HG03097 (cell line): ENCODE measurements at regions not wholly inside any gene's neighbourhood (a gene's known extent, or its start where the extent isn't known, plus 50 kb on each side); places are given as distances from the start of the nearest gene placed in this dataset.

ENCODE experiments used
- ATAC-seq: cut with Tn5 transposase; IDR thresholded peaks from one replicate; pipeline ENCODE4 v1.9.1; 2021; ENCODE audit not compliant: unreplicated experiment, low FRiP score

DNA sequence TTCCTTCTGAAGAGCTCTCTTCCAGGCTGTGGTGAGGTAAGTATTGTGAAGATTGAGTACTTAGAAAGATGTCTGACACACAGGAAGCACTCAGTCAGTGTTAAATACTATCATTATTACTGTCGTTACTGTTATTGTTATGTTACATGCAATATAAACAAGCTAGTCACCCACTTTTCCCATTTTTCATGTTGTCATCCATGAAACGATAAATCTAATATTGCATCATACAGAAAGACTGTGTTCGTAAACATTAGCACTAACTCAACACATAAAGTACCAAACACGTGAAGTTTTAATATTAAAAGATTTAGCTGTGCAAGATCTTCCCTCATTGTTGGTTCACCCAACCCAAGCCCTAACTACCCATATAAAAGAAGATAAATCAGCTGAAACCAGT lies 109.2 kb upstream of the NRSN1 start:
- ATAC-seq, result no peak

DNA sequence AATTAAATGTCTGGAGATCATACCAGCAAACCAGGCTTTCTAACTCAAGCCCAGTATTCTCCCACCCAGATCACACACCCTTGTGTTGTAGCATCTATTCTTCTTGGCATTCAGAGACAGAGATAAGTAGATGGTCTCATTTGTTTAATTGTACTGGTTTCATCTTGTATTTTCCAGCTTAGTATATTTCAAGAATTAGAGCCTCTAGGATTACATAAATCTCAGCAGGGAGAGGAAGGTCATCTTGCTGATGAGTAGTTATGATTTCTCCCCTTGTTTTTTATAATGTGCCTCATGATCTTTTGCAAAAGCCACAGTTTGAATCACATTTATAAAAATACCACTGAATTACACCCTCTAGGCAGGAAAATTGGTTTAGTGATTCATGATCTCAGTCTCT lies 106.6 kb upstream of the NRSN1 start:
- ATAC-seq, result no peak

DNA sequence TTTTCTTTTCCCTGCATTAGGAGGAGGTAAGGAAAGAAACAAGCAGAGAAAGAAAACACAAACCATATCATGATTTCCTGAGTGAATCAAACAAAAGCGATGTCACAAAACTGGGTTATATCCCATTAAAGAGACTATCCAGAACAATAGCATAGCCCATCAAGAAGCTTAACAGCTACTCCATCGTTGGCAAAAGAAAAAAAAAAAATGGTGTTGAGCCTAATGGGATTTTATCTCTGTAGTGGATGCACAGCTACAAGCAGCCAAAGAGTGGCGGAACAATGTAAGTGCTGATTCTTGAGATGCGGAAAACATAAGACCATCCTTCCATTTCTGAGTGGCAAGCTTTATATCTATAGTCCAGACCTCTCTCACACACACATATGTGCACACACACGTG lies 106.2 kb upstream of the NRSN1 start:
- no peak for ATAC-seq

DNA sequence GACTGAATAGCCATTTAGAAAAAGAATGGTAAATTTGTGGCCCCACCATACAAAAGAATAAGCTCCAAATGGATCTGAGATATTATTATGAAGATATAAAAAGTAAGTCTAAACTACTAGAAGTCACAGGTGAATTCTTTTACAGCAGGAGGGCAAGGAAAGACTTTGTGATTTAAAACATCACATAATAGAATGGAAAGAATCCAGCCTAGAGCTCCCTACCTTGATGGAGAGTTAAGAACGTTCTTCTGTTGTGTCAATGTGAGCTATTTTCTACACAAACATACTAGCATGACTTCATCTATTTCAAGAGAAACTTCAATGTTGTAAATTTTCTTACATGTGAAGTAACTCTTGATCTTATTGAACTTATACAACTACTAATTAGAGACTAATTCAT lies 100.0 kb upstream of the NRSN1 start:
- no peak for ATAC-seq

DNA sequence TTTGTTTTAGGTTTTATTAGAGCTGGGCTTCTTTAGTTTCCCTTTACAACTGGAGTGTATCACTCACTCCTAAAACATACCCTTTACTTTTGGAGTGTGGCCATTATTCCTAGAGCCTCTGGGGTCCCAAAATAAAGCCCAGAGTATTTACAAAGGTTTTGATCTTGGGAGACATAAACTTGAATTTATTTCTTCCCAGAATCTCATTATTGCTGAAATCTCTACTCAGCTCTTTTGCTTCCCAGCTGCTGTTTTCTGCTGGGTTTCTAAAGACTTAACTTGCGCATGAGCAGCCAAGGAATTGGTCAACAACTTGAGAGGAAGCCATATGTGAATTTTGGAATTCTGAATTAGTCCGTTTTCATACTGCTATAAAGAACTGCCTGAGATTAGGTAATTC lies 94.5 kb upstream of the NRSN1 start:
- ATAC-seq, result no peak

DNA sequence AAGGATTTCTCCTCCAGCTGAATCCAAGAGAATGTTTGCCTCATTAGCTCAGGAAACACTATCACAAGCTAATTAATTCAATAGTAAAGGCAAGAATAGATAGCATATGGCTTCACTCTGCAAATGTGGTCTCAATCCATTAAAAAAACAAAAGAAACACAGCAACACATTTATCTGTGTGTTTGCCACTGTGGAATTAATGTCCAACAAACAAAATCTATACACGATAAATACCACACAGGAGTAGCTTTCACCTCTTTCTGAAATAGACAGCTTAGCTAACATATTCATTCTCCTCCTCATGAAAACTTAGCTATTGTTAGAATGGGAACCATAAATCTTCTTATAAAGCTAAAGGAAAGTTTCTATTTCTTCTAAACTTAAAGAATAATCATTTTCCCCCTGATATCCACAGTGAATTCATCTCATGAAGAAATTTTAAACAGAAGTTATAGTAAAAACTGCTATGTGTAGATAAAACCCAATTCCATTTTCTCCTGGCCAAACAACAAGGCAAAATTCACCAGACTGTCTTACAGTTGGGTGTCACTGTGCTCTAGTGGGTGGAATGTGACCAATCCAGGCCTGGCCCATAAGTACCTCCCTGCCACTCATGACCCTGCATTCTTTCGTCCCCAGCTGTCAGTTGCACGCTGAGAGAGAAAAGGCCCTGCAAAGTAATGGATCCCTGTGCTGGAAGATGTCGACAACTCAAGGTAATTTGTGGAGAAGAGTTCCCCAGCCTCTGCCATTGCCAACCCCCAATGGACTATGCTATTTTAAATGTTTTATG lies 92.9 kb upstream of the NRSN1 start:
- no peak for ATAC-seq

DNA sequence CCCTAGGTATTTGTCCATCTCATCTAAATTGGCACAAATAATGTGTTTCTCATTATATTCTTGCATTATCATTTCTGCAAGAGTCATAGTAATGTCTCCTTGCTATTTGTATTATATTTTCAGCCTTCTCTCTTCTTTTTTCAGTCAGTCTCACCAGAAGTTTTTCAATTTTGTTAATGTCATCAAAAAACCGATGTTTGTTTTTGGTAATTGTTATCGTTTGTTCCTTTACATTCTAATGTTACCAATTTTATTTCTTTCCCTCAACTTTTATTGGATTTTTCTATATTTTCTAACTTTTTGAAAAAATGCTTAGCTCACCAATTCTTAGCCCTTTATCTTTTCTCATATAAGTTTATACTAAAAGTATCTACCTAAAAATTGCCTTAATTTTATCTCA lies 82.2 kb upstream of the NRSN1 start:
- ATAC-seq, result no peak

DNA sequence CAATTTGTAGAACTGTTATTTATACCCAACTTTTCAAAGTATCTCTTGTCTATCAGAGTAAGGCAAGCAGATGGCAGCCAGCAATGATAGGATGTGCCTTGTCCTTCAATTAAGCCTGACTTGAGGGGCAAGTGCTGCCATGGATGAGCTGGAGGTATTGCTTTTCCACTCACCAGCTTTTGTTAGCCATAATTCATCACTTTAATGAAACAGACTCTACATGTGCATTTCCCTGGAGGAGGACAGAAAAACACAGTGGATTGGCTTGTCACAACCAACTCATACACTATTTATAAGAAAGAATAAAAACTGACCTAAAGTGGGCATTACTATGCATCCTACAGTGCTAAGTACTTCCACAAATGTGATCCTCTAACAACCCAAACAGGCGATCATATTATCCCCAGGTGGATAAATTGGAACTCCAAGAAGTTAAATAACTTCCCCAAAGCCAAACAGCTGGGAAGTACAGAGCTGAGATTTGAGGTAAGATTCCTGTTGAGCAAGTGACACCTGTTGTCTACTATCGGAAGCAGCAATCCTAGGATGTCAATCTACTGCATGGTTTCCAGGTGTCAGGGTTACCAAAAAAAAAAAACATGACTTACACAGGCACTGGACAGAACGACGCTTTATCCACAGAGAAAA lies 73.9 kb upstream of the NRSN1 start:
- no peak for ATAC-seq

DNA sequence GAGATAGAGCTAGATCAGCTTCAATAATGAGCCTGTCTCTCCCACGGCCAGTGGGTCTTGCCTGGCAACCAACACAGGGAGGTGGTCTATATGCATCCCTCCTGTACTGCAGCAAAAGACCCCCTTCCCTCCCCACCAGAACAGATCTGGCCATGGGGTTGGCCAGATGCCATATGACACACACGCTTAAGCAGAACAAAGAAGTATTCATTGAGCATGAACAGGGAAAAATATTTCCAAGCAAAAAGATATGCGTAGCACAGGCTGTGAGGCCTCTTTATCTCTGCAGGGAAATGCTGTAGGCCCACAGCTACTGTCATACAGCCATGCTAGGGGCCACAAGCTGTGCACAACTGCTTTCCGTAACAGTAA lies 73.4 kb upstream of the NRSN1 start:
- no peak for ATAC-seq

DNA sequence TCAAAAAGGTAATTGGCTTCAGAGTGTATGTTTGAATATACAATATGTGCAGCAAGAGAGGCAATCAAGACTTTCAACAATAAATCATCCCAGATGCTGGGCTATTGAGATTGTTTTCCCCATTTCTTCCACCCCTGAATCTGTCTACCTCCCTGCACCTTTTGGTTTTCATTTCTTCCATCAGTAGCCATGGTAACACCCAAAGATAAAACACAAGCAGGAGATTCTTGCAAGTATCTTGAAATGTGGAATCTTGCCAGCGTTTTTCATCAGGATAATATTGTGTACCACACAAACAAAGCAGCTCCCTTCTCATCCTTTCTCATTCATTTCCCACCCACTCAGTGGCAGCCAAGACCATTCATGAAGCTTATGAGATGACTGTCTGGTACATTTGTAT lies 73.0 kb upstream of the NRSN1 start:
- no peak for ATAC-seq

DNA sequence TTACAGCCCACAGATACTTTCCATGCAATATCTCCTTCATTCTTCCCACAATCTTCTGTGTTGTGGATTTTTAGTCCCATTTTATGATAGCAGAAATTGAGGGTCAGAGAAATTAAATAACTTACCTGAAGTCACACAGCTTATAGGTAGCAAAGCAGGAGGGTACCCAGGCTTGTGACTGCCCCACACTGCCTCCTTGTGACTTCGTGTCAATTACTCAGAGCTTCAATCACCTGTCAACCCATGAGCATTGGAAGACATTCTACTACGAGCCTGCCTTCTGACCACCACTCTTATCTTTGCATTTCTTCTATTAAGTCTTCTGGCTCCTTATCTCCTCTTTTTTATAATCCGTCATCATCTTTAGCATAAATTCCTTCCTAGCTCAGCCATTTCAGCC lies 71.6 kb upstream of the NRSN1 start:
- ATAC-seq, result no peak

DNA sequence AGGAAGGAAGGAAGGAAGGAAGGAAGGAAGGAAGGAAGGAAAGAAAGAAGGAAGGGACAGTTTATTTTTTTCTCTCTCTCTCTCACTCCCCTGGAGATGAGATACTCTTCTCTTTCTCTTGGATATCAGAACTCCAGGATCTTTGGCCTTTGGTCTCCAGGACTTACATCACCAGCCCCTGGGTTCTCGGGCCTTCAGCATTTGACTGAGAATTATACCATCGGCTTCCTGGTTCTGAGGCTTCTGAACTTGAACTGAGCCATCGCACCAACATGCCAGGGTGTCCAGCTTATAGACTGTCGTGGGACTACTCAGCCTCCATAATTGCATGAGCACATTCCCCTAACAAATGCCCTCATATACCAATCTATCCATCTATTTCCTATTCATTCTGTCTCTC lies 69.4 kb upstream of the NRSN1 start:
- no peak for ATAC-seq

DNA sequence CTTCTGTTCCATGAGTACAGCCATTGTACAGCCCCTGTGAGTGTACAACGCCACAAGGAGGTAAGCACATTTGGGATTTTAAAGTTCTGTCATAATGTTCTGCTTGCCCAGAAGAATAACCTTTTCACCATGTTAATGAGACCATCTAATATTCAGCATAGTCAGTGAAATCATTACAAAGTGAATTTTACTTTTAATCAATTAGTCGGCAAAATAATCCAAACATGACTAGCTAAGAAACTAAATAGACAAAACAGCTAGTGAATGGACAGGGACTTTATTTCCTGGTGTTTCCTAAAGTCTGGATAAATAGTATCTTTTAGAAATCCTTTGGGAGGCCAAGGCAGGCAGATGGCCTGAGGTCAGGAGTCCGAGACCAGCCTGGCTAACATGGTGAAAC lies 69.0 kb upstream of the NRSN1 start:
- no peak for ATAC-seq

DNA sequence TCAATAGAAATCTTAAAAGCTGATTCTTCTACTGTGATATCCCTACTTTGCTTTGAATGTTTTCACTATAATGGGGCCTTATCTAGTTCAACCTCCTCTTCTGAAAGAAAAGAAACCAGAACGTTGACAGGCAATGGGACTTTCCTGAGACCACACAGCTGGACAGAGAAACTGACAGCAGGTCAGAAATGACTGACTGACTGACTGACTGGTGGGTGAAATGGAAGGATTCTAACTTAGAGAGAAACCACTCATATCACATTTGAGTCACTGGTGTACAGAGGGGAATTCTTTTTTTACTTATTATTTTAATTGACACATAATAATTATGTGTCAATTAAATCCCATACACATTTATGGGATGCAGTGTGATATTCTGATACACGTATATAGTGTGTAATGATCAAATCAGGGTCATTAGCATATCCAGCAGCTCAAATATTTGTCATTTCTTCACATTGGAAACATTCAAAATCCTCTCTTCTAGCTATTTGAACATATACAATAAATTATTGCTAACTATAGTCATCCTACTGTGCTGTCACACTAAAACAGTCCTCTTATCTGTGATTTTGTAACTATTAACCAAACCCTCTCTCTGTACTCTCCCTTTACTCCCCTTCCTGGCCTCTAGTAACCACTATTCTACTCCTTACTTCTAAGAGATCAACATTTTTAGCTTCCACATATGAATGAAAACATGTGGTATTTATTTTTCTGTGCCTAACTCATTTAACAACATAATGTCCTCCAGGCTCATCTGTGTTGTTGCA lies 64.8 kb upstream of the NRSN1 start:
- peak; percentile 97 for ATAC-seq

DNA sequence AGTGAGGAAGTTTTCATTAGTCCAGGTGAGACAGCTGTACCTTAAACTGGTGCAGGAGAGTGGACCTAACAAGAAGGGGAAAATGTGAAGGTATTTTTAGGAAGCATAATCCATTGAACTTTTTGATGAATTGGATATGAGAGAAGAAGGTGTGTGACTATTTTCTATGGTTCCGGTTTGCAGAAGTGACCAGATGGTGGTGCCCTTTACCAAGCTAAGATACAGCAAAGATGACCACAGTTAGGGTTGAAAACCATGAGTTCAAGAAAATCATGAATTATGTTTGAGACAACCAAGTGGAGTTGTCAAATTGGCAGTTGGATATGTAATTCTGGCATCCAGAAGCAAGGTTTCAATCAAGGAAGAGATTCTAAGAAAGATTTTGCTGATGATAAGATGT lies 61.9 kb upstream of the NRSN1 start:
- no peak for ATAC-seq

DNA sequence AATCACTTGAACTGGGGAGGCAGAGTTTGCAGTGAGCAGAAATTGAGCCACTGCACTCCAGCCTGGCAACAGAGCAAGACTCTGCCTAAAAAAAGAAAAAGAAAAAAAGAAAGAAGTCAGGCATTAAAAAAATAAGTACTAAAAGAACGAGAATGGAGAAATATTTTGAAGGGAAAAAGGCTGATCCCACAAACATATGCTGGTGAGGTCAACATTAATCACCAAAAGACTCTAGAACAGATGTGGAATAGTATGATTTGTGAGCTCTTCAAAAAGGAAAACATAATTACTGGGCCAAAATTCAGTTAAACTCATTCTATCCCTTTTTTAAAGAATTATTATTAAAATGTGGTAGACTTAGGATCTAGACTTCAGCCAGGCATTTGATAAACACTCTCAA lies 61.2 kb upstream of the NRSN1 start:
- ATAC-seq, result no peak

DNA sequence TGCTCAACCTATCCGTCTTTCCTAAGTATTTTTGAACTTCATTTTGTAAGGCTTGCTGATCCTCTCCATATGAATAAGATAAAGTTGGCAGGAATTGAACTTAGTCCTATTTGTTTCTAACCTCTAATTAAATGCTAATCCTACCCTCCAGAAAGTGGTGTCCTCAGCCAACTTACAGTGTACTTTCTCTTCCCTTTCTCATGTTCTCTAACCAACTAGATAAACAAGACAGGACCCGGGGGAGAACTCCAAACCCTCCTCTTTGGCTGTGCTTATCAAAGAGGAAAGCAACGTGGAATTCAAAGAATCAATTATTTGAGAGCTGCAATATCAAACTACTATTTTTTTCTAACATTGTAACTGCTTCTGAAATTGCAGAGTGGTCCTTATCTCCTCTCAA lies 56.5 kb upstream of the NRSN1 start:
- no peak for ATAC-seq

DNA sequence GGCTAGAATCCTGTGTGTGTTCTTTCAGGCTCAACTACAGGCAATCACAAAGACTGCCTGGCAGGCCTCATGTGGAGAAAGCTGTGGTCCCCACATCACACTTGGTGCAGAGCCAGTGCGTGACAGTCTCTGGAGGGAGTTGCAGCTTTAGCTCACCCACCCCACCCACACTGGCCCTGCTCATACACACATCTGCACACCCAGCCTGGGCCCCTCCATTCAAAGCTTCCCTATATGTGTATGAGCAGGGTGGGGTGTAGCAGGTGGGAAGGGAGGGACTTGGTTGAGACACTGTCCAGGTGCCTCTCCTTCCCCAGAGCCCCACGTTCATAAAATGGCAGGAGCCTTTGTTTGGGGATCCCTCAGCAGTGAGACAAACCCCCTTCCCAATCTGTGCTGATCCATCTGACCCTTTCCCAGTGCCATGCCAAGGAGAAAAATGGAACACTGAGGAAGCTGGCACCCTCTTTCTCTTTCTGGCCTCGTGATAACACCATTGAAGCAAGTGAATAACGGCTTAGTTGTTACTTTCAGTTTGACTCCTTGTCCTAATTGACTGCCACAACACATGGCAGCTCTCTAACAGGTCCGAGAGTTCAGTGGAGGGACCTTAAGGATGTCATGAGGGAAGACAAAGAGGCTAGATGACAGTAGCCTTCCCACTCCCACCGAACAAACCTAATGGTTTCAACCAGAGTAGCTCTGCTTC lies 53.8 kb upstream of the NRSN1 start:
- ATAC-seq, result no peak

DNA sequence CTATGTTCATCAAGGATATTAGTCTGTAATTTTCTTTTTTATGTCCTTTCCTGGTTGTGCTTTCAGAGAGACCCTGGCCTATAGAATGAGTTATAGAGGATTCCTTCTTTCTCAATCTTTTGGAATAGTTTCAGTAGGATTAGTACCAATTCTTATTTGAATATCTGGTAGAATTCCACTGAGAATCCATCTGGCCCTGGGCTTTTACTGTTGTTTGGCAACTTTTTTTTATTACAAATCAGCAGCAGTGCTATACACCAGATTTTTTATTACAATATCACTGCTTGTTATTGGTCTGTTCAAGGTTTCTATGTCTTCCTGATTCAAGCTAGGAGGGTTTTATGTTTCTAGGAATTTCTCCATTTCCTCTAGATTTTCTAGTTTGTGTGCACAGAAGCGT lies 50.0 kb upstream of the NRSN1 start:
- ATAC-seq, result no peak
